H9 (cell line): ENCODE measurements at regions not wholly inside any gene's neighbourhood (a gene's known extent, or its start where the extent isn't known, plus 50 kb on each side); places are given as distances from the start of the nearest gene placed in this dataset.

Experiments used
- DNase-seq: peaks from one replicate; pipeline ENCODE4 v3.0.0-alpha.2; 2017
- H2AFZ ChIP-seq: one replicate; pipeline ENCODE4 v1.6.1; 2013; ENCODE audit warnings: mild to moderate bottlenecking, low read length, control low read depth, moderate library complexity
- H2AK5ac ChIP-seq: 2 replicates; pipeline ENCODE4 v1.6.1; 2013; ENCODE audit warnings: low read length, control low read depth, mixed read lengths; ENCODE audit not compliant: insufficient read length
- H2BK120ac ChIP-seq: one replicate; pipeline ENCODE4 v1.6.1; 2013; ENCODE audit warnings: low read depth, mild to moderate bottlenecking, low read length, control low read depth, inconsistent platforms; ENCODE audit not compliant: poor library complexity, severe bottlenecking
- H2BK12ac ChIP-seq: 2 replicates; pipeline ENCODE4 v1.6.1; 2013; ENCODE audit warnings: low read length, control low read depth, mixed read lengths, low read depth; ENCODE audit not compliant: insufficient read length
- H2BK15ac ChIP-seq: 2 replicates; pipeline ENCODE4 v1.6.1; 2013; ENCODE audit warnings: low read depth, low read length, control low read depth
- H2BK20ac ChIP-seq: one replicate; pipeline ENCODE4 v1.6.1; 2013; ENCODE audit warnings: low read depth, mild to moderate bottlenecking, low read length, control low read depth, inconsistent platforms; ENCODE audit not compliant: poor library complexity, severe bottlenecking
- H2BK5ac ChIP-seq: 2 replicates; pipeline ENCODE4 v1.6.1; 2013; ENCODE audit warnings: low read length, control low read depth, mixed read lengths; ENCODE audit not compliant: insufficient read length
- H3K14ac ChIP-seq: 2 replicates; pipeline ENCODE4 v1.6.1; 2013; ENCODE audit warnings: low read length, control low read depth; ENCODE audit not compliant: insufficient read depth
- H3K18ac ChIP-seq: 2 replicates; pipeline ENCODE4 v1.6.1; 2013; ENCODE audit warnings: low read depth, mild to moderate bottlenecking, mixed read lengths, low read length, control low read depth; ENCODE audit not compliant: insufficient read length
- H3K23ac ChIP-seq: 2 replicates; pipeline ENCODE4 v1.6.1; 2013; ENCODE audit warnings: low read length, control low read depth, mixed read lengths, low read depth; ENCODE audit not compliant: insufficient read length
- H3K23me2 ChIP-seq: 2 replicates; pipeline ENCODE4 v1.6.1; 2013; ENCODE audit warnings: low read depth, mild to moderate bottlenecking, mixed read lengths, low read length, control low read depth; ENCODE audit not compliant: insufficient read length, poor library complexity, severe bottlenecking
- H3K27ac ChIP-seq: 2 replicates; pipeline ENCODE4 v1.5.1; 2013; ENCODE audit warnings: low read length, control low read depth, mixed read lengths, low read depth; ENCODE audit not compliant: insufficient read length
- H3K27me3 ChIP-seq: 2 replicates; pipeline ENCODE4 v1.6.1; 2013; ENCODE audit warnings: low read length, control low read depth, inconsistent platforms; ENCODE audit not compliant: insufficient read depth
- H3K4ac ChIP-seq: 2 replicates; pipeline ENCODE4 v1.6.1; 2013; ENCODE audit warnings: low read depth, mild to moderate bottlenecking, control low read depth, inconsistent platforms, low read length, moderate library complexity
- H3K4me1 ChIP-seq: 2 replicates; pipeline ENCODE4 v1.6.1; 2013; ENCODE audit warnings: low read length, control low read depth, inconsistent platforms; ENCODE audit not compliant: insufficient read depth
- H3K4me2 ChIP-seq: 2 replicates; pipeline ENCODE4 v1.6.1; 2013; ENCODE audit warnings: low read length, control low read depth, mixed read lengths; ENCODE audit not compliant: insufficient read length, insufficient read depth
- H3K56ac ChIP-seq: 2 replicates; pipeline ENCODE4 v1.6.1; 2013; ENCODE audit warnings: low read depth, mild to moderate bottlenecking, mixed read lengths, low read length, control low read depth; ENCODE audit not compliant: insufficient read length
- H3K79me1 ChIP-seq: 2 replicates; pipeline ENCODE4 v1.6.1; 2013; ENCODE audit warnings: low read depth, mild to moderate bottlenecking, moderate library complexity, low read length, control low read depth, inconsistent platforms; ENCODE audit not compliant: insufficient read depth, poor library complexity, severe bottlenecking
- H3K79me2 ChIP-seq: 2 replicates; pipeline ENCODE4 v1.6.1; 2013; ENCODE audit warnings: low read length, control low read depth, inconsistent platforms; ENCODE audit not compliant: insufficient read depth
- H3K9ac ChIP-seq: 2 replicates; pipeline ENCODE4 v1.6.1; 2013; ENCODE audit warnings: low read length, control low read depth, mixed read lengths; ENCODE audit not compliant: insufficient read length; ENCODE audit errors: extremely low read depth
- H3K9me3 ChIP-seq: one replicate; pipeline ENCODE4 v1.6.1; 2013; ENCODE audit warnings: low read depth, low read length, inconsistent platforms; ENCODE audit not compliant: control insufficient read depth
- H3T11ph ChIP-seq: one replicate; pipeline ENCODE4 v1.6.1; 2013; ENCODE audit warnings: mild to moderate bottlenecking, low read length, control low read depth, inconsistent platforms
- H4K20me1 ChIP-seq: one replicate; pipeline ENCODE4 v1.6.1; 2013; ENCODE audit not compliant: control insufficient read depth, insufficient read length, insufficient read depth
- H4K5ac ChIP-seq: 2 replicates; pipeline ENCODE4 v1.6.1; 2013; ENCODE audit warnings: low read depth, mild to moderate bottlenecking, mixed read lengths, low read length, control low read depth; ENCODE audit not compliant: insufficient read length
- H4K8ac ChIP-seq: replicated peaks from 2 replicates; pipeline ENCODE4 v1.6.1; 2013; ENCODE audit warnings: low read length, control low read depth, mixed read lengths, low read depth; ENCODE audit not compliant: insufficient read length
- H4K91ac ChIP-seq: 2 replicates; pipeline ENCODE4 v1.6.1; 2013; ENCODE audit warnings: low read depth, mild to moderate bottlenecking, moderate library complexity, mixed read lengths, low read length, control low read depth; ENCODE audit not compliant: insufficient read length
- H3K27ac Mint-ChIP-seq, 3 experiments: 2 replicates in 2 of 3; 3 replicates in 1 of 3; pipeline ENCODE4 v1.8.0; 2020 to 2021; ENCODE audit warnings: mixed read lengths in 3 of 3, mild to moderate bottlenecking in 1 of 3, moderate library complexity in 1 of 3
- H3K27me3 Mint-ChIP-seq: 2 replicates; pipeline ENCODE4 v1.8.0; 2021; ENCODE audit warnings: low read depth, mild to moderate bottlenecking, moderate library complexity, mixed read lengths
- H3K36me3 Mint-ChIP-seq, 3 experiments: 2 replicates in 2 of 3; 3 replicates in 1 of 3; pipeline ENCODE4 v1.8.0; 2020 to 2021; ENCODE audit warnings: low read depth in 3 of 3, mixed read lengths in 3 of 3; ENCODE audit not compliant: insufficient read depth in 1 of 3
- H3K4me1 Mint-ChIP-seq, 2 experiments: 2 replicates each; pipeline ENCODE4 v1.8.0; 2020; ENCODE audit warnings: mixed read lengths in 2 of 2
- H3K4me3 Mint-ChIP-seq, 2 experiments: 2 replicates in 1 of 2; 3 replicates in 1 of 2; pipeline ENCODE4 v1.8.0; 2020 to 2021; ENCODE audit warnings: mild to moderate bottlenecking in 2 of 2, mixed read lengths in 2 of 2, moderate library complexity in 1 of 2
- H3K9me3 Mint-ChIP-seq, 2 experiments: 2 replicates in 1 of 2; 3 replicates in 1 of 2; pipeline ENCODE4 v1.8.0; 2020; ENCODE audit warnings: mild to moderate bottlenecking in 2 of 2, mixed read lengths in 2 of 2, moderate library complexity in 1 of 2
- WGBS: extraction: QIAGEN DNeasy Blood & Tissue Kit; methylation state at CpG from one replicate; pipeline ENCODE4 v1.1.7; 2013; ENCODE audit warnings: missing lambda C conversion rate, low lambda C conversion rate, mixed read lengths; ENCODE audit not compliant: insufficient read length; ENCODE audit errors: extremely low coverage; 5-methylcytosine and 5-hydroxymethylcytosine counted together
- TF ChIP-seq, protein P1 (sequence below): fragments of 200-600 bp; sonication (generic); conservative IDR thresholded peaks from 3 replicates; pipeline ENCODE4 v1.8.0; 2021; ENCODE audit warnings: antibody characterized with exemption, mild to moderate bottlenecking

DNA sequence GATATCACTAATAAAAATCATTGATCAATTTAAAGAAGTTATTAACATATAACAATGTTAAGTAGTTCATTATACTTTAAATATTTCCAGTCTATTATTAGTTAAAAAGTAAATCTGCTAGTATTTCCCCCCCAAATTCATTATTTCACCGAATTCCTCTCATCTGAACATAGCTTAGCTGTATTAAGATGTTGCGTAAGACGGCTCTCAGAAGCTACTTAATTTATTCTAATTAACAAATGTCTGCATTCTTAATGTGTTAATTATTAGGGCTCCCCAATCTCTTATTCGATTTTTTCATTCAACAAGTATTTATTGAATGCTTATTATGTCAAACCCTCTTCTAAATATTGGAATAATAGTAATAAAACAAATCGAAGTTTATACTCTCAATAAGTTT, 290.7 kb downstream of the TRIML1 start:
- no peaks in the 10 kb centered on the region for H3K79me1 ChIP-seq
- Mint-ChIP-seq H3K27me3 (no peaks in the 10 kb centered on the region), H3K36me3 (peaks cover 0 to 12% (median 4%) of the 10 kb centered on the region in 3 experiments; a peak in 4 of 7 replicates), H3K9me3 (peaks cover 3 to 8% of the 10 kb centered on the region in 2 experiments; a peak in 3 of 5 replicates), H3K4me1 (peaks cover 36 to 38% of the 10 kb centered on the region in 2 experiments), H3K4me3 (no peak overlapping the region), H3K27ac (no peak overlapping the region)
- H2BK12ac ChIP-seq, result no peak overlapping the region
- H3K4me1 ChIP-seq, result peaks cover 7% of the 10 kb centered on the region; the same call in 1 of the 2 replicates
- no peak overlapping the region for H4K5ac ChIP-seq
- no peak overlapping the region for H3K23ac ChIP-seq
- no peaks in the 10 kb centered on the region for H3K9me3 ChIP-seq
- H2BK5ac ChIP-seq, result no peak overlapping the region
- H4K20me1 ChIP-seq, result no peaks in the 10 kb centered on the region
- TF ChIP-seq, protein P1, sequence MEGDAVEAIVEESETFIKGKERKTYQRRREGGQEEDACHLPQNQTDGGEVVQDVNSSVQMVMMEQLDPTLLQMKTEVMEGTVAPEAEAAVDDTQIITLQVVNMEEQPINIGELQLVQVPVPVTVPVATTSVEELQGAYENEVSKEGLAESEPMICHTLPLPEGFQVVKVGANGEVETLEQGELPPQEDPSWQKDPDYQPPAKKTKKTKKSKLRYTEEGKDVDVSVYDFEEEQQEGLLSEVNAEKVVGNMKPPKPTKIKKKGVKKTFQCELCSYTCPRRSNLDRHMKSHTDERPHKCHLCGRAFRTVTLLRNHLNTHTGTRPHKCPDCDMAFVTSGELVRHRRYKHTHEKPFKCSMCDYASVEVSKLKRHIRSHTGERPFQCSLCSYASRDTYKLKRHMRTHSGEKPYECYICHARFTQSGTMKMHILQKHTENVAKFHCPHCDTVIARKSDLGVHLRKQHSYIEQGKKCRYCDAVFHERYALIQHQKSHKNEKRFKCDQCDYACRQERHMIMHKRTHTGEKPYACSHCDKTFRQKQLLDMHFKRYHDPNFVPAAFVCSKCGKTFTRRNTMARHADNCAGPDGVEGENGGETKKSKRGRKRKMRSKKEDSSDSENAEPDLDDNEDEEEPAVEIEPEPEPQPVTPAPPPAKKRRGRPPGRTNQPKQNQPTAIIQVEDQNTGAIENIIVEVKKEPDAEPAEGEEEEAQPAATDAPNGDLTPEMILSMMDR, result no peak
- no peaks in the 10 kb centered on the region for H3K27me3 ChIP-seq
- H3T11ph ChIP-seq, result no peak overlapping the region
- H3K4ac ChIP-seq, result no peak overlapping the region
- no peak overlapping the region for H3K14ac ChIP-seq
- no peak overlapping the region for H3K9ac ChIP-seq
- no peak overlapping the region for H3K4me2 ChIP-seq
- no peak overlapping the region for H4K91ac ChIP-seq
- H3K56ac ChIP-seq, result no peak overlapping the region
- no peak overlapping the region for H2AK5ac ChIP-seq
- H2BK15ac ChIP-seq, result no peak overlapping the region
- H3K23me2 ChIP-seq, result no peaks in the 10 kb centered on the region
- DNase-seq, result no peak
- no peak overlapping the region for H3K27ac ChIP-seq
- no peak overlapping the region for H2AFZ ChIP-seq
- no peak overlapping the region for H2BK120ac ChIP-seq
- no CpG with 5 or more reads among the region's 5 CpGs for WGBS
- no peak overlapping the region for H3K18ac ChIP-seq
- no peak overlapping the region for H2BK20ac ChIP-seq
- no peaks in the 10 kb centered on the region for H3K79me2 ChIP-seq
- H4K8ac ChIP-seq, result no peak overlapping the region
